B cell (primary cell): ENCODE measurements at regions not wholly inside any gene's neighbourhood (a gene's known extent, or its start where the extent isn't known, plus 50 kb on each side); places are given as distances from the start of the nearest gene placed in this dataset.
"Not testable (repeated sequence)": the region's sequence is repeated elsewhere in the genome, so short reads cannot be mapped to it uniquely, and the experiment has no call there.

Experiments
- ATAC-seq: fragments of 200-7000 bp; cut with Tn5 transposase; one replicate; pipeline ENCODE4 v1.10.0; 2021; ENCODE audit warnings: low read depth, mild to moderate bottlenecking, moderate number of reproducible peaks, moderate library complexity
- CTCF ChIA-PET: fragments of 350-600 bp; sonication (Branson Sonifier 250); formaldehyde crosslinking; loops from one replicate; lab custom pipeline; 2021; ENCODE audit warnings: antibody characterized with exemption, inconsistent platforms; lab: Charles Lee
- POLR2A ChIA-PET: fragments of 350-600 bp; sonication (Branson Sonifier 250); formaldehyde crosslinking; loops from one replicate; lab custom pipeline; 2021; ENCODE audit warnings: antibody characterized with exemption; lab: Charles Lee
- DNase-seq: peaks from one replicate; pipeline ENCODE4 v3.0.0; 2013
- H2AFZ ChIP-seq: 2 replicates; pipeline ENCODE4 v1.6.1; 2012; ENCODE audit warnings: mild to moderate bottlenecking, low read depth, low read length; ENCODE audit not compliant: insufficient read depth, poor library complexity, severe bottlenecking
- H3K27ac ChIP-seq, 2 donors: 1 replicate in 1 of 2; 2 replicates in 1 of 2; pipeline ENCODE4 v1.5.1; 2012 to 2013; ENCODE audit warnings: low read length in 2 of 2, mild to moderate bottlenecking in 2 of 2, moderate library complexity in 1 of 2
- H3K27me3 ChIP-seq, 4 experiments: fragments of 200-600 bp in 1 of 4; sonication (generic) in 1 of 4; replicated peaks in 1 of 4; 1 replicate in 2 of 4; 2 replicates in 2 of 4; pipeline versions ENCODE4 v1.6.1 to v1.7.0; 2013 to 2016; ENCODE audit warnings: low read length in 3 of 4, mild to moderate bottlenecking in 2 of 4, mixed read lengths in 1 of 4, moderate library complexity in 1 of 4; ENCODE audit not compliant: insufficient read depth in 4 of 4, control insufficient read depth in 3 of 4; ENCODE audit errors: control extremely low read depth in 1 of 4
- H3K36me3 ChIP-seq, 2 experiments: replicated peaks in 1 of 2; 1 replicate in 1 of 2; 2 replicates in 1 of 2; pipeline versions ENCODE4 v1.6.1 to v1.7.1; 2013; ENCODE audit warnings: low read length in 1 of 2; ENCODE audit not compliant: insufficient read depth in 2 of 2, control insufficient read depth in 1 of 2; ENCODE audit errors: control extremely low read depth in 1 of 2, extremely low read depth in 1 of 2
- H3K4me1 ChIP-seq, 2 donors: fragments of 200-600 bp in 1 of 2; sonication (generic) in 1 of 2; 1 replicate in 1 of 2; 2 replicates in 1 of 2; pipeline versions ENCODE4 v1.5.1 to v1.6.1; 2013 to 2017; ENCODE audit warnings: low read length in 2 of 2; ENCODE audit not compliant: control insufficient read depth in 2 of 2, insufficient read depth in 2 of 2
- H3K4me2 ChIP-seq: replicated peaks from 2 replicates; pipeline ENCODE3; 2012; ENCODE audit warnings: mild to moderate bottlenecking, low read depth, low read length; ENCODE audit not compliant: poor library complexity, severe bottlenecking
- H3K4me3 ChIP-seq, 5 experiments: fragments of 200-600 bp in 1 of 5; sonication (generic) in 1 of 5; 1 replicate in 3 of 5; 2 replicates in 2 of 5; pipeline versions ENCODE4 v1.5.1 to v1.7.0; 2011 to 2016; ENCODE audit warnings: low read length in 4 of 5, mild to moderate bottlenecking in 4 of 5, low read depth in 2 of 5, control low read depth in 1 of 5, moderate library complexity in 1 of 5; ENCODE audit not compliant: insufficient read depth in 1 of 5; ENCODE audit errors: control extremely low read depth in 1 of 5, extremely low read depth in 1 of 5
- H3K79me2 ChIP-seq: fragments of 200-600 bp; sonication (generic); one replicate; pipeline ENCODE4 v1.6.0; 2016; ENCODE audit warnings: low read length; ENCODE audit not compliant: control insufficient read depth, insufficient read depth
- H3K9ac ChIP-seq: fragments of 200-600 bp; sonication (generic); 2 replicates; pipeline ENCODE4 v1.6.1; 2017; ENCODE audit warnings: mild to moderate bottlenecking, low read length, moderate library complexity
- H3K9me3 ChIP-seq, 3 donors: one replicate each; pipeline versions ENCODE4 v1.6.1 to v1.7.1; 2013; ENCODE audit warnings: low read length in 2 of 3; ENCODE audit not compliant: control insufficient read depth in 2 of 3, insufficient read depth in 1 of 3; ENCODE audit errors: control extremely low read depth in 1 of 3
- H4K20me1 ChIP-seq: 2 replicates; pipeline ENCODE4 v1.6.0; 2012; ENCODE audit warnings: mild to moderate bottlenecking, low read length; ENCODE audit not compliant: insufficient read depth, control insufficient read depth, poor library complexity, severe bottlenecking
- H3K27ac Mint-ChIP-seq: one replicate; pipeline ENCODE4 v1.8.0; 2021; ENCODE audit warnings: mixed read lengths
- H3K27me3 Mint-ChIP-seq: one replicate; pipeline ENCODE4 v1.8.0; 2021; ENCODE audit warnings: mixed read lengths
- H3K4me1 Mint-ChIP-seq: one replicate; pipeline ENCODE4 v1.8.0; 2021; ENCODE audit warnings: mixed read lengths
- H3K4me3 Mint-ChIP-seq: one replicate; pipeline ENCODE4 v1.8.0; 2021; ENCODE audit warnings: mixed read lengths
- H3K9me3 Mint-ChIP-seq: one replicate; pipeline ENCODE4 v1.8.0; 2022; ENCODE audit warnings: mixed read lengths; ENCODE audit not compliant: insufficient read depth
- EZH2 ChIP-seq: IDR thresholded peaks from 2 replicates; pipeline ENCODE4 v1.6.1; 2012; ENCODE audit warnings: borderline replicate concordance, low read depth, mild to moderate bottlenecking, moderate library complexity, low read length; ENCODE audit not compliant: insufficient read depth, poor library complexity, severe bottlenecking
- WGBS: methylation state at CpG from one replicate; pipeline ENCODE4 v1.1.5; 2013; ENCODE audit warnings: missing lambda C conversion rate; ENCODE audit not compliant: insufficient coverage; 5-methylcytosine and 5-hydroxymethylcytosine counted together
- intact Hi-C: fragments of 100-400 bp; cut with micrococcal nuclease; formaldehyde crosslinking; loops from one replicate; pipeline ENCODE4 v1.10.0; 2022
- TF ChIP-seq, protein P1 (sequence below): fragments of 200-600 bp; IDR thresholded peaks from one replicate; pipeline ENCODE4 v1.8.0; 2022; ENCODE audit warnings: antibody characterized with exemption, mild to moderate bottlenecking

DNA sequence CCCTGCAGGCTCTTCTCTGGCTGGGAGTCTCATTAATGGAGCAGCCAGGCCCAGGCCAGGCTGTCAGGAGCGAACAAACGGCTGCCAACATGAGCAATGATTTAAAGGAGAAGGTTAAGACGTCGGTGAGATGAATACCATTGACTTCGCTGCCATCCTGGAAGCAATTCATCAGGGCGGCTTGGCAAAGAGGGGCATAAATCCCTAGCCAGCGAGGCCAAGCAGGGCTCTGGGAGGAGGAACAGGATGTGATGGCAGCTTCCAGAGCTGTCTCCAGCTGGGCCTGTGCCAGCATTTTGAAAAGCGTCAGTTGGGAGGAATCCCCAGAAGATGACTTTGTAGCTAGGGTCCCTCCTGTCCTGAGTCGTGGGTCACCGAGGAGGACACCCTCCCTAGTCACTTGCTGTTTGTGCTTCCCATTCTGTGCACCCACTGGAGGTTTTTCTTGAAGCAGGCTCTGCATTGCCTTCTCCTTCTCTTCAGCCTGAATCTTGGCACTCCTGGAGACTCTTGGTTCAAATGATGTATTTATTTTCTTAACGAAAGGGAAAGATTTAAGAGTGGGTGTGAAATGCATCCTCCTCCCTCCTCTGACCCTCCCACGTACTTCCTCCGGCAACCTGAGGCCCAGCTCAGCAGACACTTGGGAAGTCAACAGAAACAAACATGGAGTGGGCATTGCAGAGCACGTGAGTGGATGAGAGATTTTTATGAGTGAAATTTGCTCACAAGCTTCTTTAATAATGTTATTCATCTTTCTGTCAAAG lies 476.3 kb upstream of the CADM1 start:
- ChIA-PET CTCF (no interaction called here), POLR2A (no interaction called here)
- Mint-ChIP-seq H3K27me3 (peaks cover 14% of the 10 kb centered on the region), H3K4me3 (no peak overlapping the region), H3K9me3 (no peaks in the 10 kb centered on the region), H3K4me1 (no peaks in the 10 kb centered on the region), H3K27ac (no peak overlapping the region)
- H3K4me3 ChIP-seq, result no peak overlapping the region
- 91% methylated on average over 10 of the region's 14 CpGs for WGBS
- no peaks in the 10 kb centered on the region for H3K36me3 ChIP-seq
- no peak overlapping the region for H3K4me2 ChIP-seq
- ATAC-seq (no peak), DNase-seq (no peak)
- intact Hi-C loops, result no loop called here
- no peaks in the 10 kb centered on the region for H3K79me2 ChIP-seq
- no peak overlapping the region for H2AFZ ChIP-seq
- H3K27me3 ChIP-seq, result peaks cover 0 to 5% (median 0%) of the 10 kb centered on the region in 4 experiments
- H3K4me1 ChIP-seq, result no peaks in the 10 kb centered on the region
- no peak for TF ChIP-seq EZH2
- TF ChIP-seq, protein P1, sequence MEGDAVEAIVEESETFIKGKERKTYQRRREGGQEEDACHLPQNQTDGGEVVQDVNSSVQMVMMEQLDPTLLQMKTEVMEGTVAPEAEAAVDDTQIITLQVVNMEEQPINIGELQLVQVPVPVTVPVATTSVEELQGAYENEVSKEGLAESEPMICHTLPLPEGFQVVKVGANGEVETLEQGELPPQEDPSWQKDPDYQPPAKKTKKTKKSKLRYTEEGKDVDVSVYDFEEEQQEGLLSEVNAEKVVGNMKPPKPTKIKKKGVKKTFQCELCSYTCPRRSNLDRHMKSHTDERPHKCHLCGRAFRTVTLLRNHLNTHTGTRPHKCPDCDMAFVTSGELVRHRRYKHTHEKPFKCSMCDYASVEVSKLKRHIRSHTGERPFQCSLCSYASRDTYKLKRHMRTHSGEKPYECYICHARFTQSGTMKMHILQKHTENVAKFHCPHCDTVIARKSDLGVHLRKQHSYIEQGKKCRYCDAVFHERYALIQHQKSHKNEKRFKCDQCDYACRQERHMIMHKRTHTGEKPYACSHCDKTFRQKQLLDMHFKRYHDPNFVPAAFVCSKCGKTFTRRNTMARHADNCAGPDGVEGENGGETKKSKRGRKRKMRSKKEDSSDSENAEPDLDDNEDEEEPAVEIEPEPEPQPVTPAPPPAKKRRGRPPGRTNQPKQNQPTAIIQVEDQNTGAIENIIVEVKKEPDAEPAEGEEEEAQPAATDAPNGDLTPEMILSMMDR, result no peak
- no peaks in the 10 kb centered on the region for H3K9me3 ChIP-seq
- no peak overlapping the region for H3K27ac ChIP-seq
- H4K20me1 ChIP-seq, result no peaks in the 10 kb centered on the region
- H3K9ac ChIP-seq, result no peak overlapping the region

DNA sequence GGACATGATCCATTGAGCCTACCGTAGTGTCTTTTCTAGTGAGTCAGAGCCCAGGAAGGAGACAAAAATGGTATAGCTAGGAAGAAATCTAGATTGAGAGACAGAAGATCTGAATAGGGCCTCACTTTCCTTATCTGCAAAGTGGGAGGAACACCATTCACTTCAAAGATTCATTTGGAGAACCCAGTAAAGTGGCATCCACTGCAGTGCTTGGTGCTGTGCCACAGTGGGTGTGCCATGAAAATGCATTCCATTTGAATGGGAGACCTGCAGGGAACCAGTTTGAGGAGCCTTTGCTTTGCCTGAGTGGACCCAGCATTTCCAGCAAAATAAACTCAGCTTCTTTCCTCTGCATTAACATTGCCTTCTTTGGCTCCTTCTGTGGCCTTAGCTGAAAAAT lies 470.5 kb upstream of the CADM1 start:
- H3K27ac Mint-ChIP-seq, result no peak overlapping the region
- no peaks in the 10 kb centered on the region for H3K79me2 ChIP-seq
- DNase-seq (no peak), ATAC-seq (no peak)
- POLR2A ChIA-PET, result no interaction called here
- no peak overlapping the region for H3K9ac ChIP-seq
- intact Hi-C loops, result no loop called here
- H3K9me3 ChIP-seq, result no peaks in the 10 kb centered on the region
- no peaks in the 10 kb centered on the region for H3K4me1 ChIP-seq
- H3K36me3 ChIP-seq, result no peaks in the 10 kb centered on the region
- peaks cover 0 to 5% (median 2%) of the 10 kb centered on the region in 4 experiments for H3K27me3 ChIP-seq
- CTCF ChIA-PET, result no interaction called here
- peaks cover 24% of the 10 kb centered on the region for H3K27me3 Mint-ChIP-seq
- H3K4me3 ChIP-seq, result no peak overlapping the region
- no peak overlapping the region for H2AFZ ChIP-seq
- no peak overlapping the region for H3K4me3 Mint-ChIP-seq
- no peak overlapping the region for H3K27ac ChIP-seq
- TF ChIP-seq, protein P1, result no peak
- no peak for TF ChIP-seq EZH2
- no peaks in the 10 kb centered on the region for H3K4me1 Mint-ChIP-seq
- no CpG with 5 or more reads among the region's 1 CpG for WGBS
- H3K4me2 ChIP-seq, result no peak overlapping the region
- H4K20me1 ChIP-seq, result no peaks in the 10 kb centered on the region
- H3K9me3 Mint-ChIP-seq, result no peaks in the 10 kb centered on the region

DNA sequence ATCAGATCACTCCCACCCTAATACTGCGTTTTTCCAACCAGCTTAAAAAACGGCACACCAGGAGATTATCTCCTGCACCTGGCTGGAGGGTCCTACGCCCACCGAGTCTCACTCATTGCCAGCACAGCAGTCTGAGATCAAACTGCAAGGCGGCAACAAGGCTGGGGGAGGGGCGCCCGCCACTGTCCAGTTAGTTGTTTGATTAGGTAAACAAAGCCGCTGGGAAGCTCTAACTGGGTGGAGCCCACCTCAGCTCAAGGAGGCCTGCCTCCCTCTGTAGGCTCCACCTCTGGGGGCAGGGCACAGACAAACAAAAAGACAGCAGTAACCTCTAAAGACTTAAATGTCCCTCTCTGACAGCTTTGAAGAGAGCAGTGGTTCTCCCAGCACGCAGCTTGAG lies 463.0 kb upstream of the CADM1 start:
- peaks cover 15% of the 10 kb centered on the region for H3K27me3 Mint-ChIP-seq
- intact Hi-C loops, H3K9me3 Mint-ChIP-seq, CTCF ChIA-PET, H4K20me1 ChIP-seq, H3K4me3 Mint-ChIP-seq, H3K4me2 ChIP-seq, H3K9me3 ChIP-seq, DNase-seq, ATAC-seq, H3K4me1 ChIP-seq, H3K4me1 Mint-ChIP-seq, H3K4me3 ChIP-seq, H3K27ac Mint-ChIP-seq, POLR2A ChIA-PET, H3K27me3 ChIP-seq, H2AFZ ChIP-seq, H3K36me3 ChIP-seq, H3K79me2 ChIP-seq, H3K9ac ChIP-seq, H3K27ac ChIP-seq: not testable (repeated sequence)
- 86% methylated on average over 7 of the region's 9 CpGs for WGBS
